UCSD-AML1 (cell line): ENCODE measurements at regions not wholly inside any gene's neighbourhood (a gene's known extent, or its start where the extent isn't known, plus 50 kb on each side); places are given as distances from the start of the nearest gene placed in this dataset.
"Not testable (repeated sequence)": the region's sequence is repeated elsewhere in the genome, so short reads cannot be mapped to it uniquely, and the experiment has no call there.

Experiments used
- DNase-seq: peaks from one replicate; lab custom pipeline; 2025; ENCODE audit not compliant: unreplicated experiment; lab: John Stamatoyannopoulos, UW

DNA sequence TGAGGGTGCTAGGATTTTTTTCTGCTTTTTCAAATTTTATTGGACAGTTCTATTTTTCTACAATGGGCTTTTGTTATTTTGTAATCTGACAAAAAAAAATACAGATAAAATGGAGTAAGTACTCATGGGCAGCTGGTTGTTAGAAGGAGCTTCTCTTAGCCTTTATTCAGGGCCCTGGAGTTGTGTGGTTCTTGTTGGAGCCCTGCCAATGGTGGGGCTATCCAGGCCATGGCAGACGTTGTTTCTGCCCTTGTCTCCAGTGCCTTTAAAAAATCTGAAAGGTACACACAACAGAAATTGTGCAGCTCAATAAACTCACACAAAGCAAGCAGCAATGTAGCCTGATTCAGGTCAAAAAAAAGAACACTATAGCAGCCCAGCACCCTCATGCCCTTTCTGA lies 153.5 kb upstream of the GALNT2 start:
- no peak for DNase-seq

- DNase-seq, result not testable (repeated sequence)
Measured at GRCh38 chr1:229919488-229919887, 147.6 kb upstream of the GALNT2 start.

DNA sequence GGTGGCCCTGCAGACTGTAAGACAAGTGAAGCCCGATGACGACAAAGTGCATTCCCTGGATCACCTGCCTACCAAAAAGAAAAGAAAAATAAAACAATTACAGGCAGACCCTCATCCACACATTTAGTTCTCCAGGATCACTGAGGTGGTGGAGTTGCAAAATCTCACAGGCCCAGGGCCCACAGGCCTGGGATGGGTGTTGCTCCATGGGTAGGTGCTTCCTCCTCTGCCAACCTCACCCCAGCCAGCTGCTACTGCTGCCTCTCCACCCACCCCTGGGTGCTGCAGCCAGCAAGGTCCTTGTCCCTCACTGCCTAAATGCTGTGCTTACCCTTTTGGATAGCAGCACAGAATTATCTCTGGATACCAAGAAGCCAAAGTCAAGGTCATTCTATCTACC lies 146.4 kb upstream of the GALNT2 start:
- no peak for DNase-seq

DNA sequence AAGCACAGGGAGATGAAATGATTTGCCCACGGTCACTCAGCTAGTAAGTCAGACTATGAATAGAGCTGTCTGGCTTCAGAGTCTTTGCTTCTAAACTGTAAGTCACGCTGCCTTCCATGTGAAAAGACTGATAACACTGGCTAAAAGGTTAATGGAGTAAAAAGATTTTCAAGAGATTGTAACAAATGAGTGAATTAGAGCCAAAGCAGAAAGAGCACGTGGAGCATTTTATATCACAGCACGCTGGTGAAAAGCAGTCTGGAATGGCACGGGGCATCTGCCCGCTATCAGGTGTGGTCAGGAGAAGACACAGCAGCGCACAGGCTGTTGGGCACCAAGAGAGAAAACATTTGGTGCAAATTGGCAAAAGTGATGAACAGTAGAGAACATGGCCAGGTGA lies 144.8 kb upstream of the GALNT2 start:
- no peak for DNase-seq

- DNase-seq, result no peak
Measured at GRCh38 chr1:229924639-229925038, 142.4 kb upstream of the GALNT2 start.

- DNase-seq, result no peak
Measured at GRCh38 chr1:229928767-229929166, 138.3 kb upstream of the GALNT2 start.

- not testable (repeated sequence) for DNase-seq
Measured at GRCh38 chr1:229931751-229932150, 135.3 kb upstream of the GALNT2 start.

DNA sequence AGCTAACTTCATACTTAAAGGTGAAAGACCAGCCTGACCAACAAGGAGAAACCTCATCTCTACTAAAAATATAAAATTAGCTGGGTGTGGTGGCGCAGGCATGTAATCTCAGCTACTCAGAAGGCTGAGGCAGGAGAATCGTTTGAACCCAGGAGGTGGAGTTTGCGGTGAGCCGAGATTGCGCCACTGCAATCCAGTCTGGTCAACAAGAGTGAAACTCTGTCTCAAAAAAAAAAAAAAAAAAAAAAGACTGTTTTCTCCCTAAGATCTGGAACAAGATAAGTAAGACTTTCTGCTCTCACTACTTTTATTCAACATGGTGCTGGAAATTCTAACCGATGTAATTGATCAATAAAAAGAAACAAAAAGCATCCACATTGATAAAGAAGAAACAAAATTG lies 131.9 kb upstream of the GALNT2 start:
- not testable (repeated sequence) for DNase-seq

DNA sequence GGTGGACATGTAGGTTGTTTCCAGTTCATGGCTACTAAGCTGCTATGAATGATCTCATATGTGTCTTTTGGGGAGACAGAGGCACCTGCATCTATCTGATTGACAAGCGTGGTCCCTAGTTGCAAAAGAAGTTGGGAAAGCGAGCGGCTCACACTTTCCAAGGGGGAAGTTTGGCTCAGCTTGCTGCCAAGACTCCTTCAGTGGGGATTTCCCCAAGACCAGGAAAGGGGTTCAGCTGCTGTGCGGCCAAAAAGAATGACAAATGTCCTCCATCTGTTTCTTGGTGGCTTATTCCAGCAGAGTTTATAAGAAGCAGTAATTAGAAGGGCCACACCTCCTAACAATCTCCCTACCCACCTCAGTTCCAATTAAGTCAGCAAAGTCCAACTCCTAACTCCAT lies 128.5 kb upstream of the GALNT2 start:
- DNase-seq, result no peak

GRCh38 chr1:229940684-229941083 lies 126.4 kb upstream of the GALNT2 start:
- DNase-seq, result no peak

DNA sequence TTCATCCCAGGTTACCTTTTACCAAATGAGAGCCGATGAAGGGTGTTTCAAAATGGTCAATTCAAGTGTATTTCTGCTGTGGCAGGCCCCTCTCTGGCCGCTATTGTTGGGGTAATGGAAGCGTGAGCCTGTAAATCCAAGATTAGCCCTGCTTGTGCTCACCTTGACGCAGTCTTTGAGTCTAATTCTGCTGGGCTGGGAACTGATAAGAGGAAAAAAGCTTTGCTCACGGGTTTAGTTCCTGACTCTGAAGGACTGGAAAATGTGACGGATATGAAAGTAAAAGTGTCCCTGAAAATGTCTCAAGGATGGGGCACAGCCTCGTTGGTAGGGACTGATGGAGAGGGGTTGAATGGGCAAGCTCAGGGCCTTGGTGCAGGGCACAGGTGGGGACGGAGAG lies 125.9 kb upstream of the GALNT2 start:
- no peak for DNase-seq

GRCh38 chr1:229941831-229942230 lies 125.2 kb upstream of the GALNT2 start:
- DNase-seq, result no peak

- DNase-seq, result no peak
Measured at GRCh38 chr1:229942501-229942900, 124.5 kb upstream of the GALNT2 start.

DNA sequence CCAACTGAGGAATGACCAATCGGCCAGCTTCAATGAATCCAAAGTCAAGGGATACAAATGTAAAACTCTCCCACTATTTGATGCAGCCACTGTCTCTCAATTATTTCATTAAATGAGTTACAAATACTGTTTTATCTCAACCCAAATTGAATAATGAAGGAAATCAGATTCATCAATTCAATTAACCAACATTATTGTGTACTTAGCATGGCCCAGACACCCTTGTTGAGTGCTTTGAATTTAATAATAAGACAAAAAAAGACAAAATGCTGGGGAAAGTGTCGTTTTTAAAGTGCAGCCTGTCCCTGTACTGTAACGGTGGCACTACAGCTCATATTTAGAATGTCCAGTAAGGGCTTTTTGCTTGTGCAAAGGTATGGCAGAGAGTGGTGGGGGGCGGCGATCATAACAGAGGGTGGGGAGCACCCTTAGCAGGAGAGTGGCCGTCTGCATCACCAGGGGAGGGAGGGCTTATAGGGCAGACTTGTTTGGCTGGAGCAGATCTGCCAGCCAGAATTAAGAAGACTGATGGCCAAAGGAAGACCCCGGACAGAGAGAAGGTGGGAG lies 123.8 kb upstream of the GALNT2 start:
- no peak for DNase-seq

DNA sequence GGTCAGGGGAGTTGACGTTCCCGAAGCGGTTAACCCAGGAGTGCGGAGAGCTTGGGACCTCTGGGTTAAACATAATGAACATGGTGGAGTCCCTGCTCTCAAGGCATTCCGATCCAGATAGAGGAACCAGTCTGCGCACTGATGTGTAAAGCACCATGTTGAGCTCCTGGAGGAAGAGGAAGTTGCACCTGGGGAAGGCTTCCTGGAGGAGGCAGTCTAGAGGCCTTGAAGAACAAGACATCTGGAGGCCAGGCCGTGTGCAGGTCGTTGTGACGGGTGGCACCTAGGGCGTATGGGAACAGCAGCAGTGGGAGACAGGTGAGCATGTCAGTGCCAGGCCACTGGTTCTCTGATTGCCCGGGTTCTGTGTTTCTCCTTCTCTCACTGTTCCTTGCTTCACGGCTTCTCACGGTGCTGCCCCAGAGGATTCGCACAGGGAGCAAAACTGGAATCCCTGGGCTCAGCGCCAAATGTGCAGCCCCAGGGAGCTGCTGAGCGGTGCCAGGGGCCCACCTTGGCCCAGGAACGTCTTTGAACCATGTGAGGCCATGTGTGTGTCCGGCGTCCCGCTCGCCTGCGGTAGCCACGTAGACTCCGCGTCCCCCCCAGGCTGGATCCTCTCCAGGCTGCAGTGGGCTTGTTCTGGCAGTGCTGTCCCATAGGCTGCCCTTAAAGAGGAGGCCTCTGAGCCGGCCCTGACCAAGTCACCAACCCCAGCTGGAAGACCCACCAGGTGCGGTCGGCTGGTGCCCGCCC lies 122.9 kb upstream of the GALNT2 start:
- DNase-seq, result no peak

GRCh38 chr1:229945795-229946194 lies 121.2 kb upstream of the GALNT2 start:
- DNase-seq, result no peak

DNA sequence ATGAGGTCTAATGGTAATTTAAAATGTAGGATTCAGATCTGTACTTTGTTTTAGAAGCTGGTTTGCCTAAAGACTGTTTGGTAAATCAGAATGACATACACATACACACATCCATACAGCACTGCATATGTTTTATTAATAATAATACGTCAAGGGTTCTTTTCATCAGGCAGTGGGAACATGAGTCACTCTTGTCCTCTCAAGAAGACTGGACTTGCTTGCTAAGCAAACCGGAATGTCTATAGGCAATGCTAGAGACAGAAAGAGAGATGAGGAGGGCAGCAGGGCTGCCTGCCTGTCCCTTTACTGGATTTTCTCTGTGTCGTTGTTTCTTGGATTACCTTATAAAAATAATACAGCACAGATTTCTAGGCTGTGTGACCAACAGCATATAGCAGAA lies 119.1 kb upstream of the GALNT2 start:
- DNase-seq, result no peak

DNA sequence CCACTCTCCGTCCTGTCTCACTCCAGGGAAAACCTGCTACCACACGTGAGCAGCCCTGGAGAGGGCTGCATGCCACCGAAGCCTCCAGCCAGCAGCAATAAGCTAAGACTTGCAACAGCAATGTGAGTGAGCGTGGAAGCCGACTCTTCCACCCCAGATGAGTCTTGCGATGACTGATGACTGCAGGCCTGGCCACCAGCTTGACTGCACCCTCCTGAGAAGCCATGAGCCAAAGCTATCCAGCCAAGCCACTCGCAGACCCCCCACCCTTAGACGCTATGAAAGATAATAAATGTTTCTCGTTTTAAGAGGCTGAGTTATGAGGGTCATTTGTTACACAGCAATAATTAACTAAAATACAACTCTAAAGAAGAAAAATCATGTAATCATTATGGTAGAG lies 118.6 kb upstream of the GALNT2 start:
- DNase-seq, result no peak

DNA sequence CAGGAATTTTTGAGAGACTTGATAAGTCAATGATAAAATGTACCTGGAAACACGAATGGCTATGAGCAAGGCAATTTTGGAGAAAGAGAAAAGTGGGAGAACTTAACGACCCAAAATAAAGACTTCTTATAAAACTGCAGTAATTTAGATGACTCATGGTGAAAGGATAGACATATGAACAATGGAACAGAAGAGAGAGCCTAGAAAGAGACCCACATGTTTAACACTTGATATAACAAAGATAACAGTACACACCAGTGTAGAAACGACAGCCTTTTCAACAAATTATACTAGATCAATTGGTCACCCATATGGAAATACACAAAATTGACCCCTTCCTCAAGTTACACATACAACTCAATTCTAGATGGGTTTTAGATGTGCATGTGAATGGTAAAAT lies 117.5 kb upstream of the GALNT2 start:
- DNase-seq, result no peak

- DNase-seq, result no peak
Measured at GRCh38 chr1:229950020-229950419, 117.0 kb upstream of the GALNT2 start.

DNA sequence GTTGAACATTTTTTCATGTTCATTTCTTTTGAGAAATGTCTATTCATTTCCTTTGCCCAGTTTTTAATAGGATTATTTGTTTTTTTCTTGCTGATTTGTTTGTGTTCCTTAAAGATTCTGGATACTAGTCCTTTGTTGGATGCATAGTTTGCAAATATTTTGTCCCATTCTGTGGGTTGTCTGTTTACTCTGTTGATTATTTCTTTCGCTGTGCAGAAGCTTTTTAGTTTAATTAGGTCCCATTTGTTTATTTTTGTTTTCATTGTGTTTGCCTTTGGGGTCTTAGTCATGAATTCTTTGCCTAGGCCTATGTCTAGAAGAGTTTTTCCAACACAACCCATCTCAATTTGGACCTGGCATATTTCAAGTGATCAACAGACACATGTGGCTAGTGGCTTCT lies 116.1 kb upstream of the GALNT2 start:
- DNase-seq, result no peak

DNA sequence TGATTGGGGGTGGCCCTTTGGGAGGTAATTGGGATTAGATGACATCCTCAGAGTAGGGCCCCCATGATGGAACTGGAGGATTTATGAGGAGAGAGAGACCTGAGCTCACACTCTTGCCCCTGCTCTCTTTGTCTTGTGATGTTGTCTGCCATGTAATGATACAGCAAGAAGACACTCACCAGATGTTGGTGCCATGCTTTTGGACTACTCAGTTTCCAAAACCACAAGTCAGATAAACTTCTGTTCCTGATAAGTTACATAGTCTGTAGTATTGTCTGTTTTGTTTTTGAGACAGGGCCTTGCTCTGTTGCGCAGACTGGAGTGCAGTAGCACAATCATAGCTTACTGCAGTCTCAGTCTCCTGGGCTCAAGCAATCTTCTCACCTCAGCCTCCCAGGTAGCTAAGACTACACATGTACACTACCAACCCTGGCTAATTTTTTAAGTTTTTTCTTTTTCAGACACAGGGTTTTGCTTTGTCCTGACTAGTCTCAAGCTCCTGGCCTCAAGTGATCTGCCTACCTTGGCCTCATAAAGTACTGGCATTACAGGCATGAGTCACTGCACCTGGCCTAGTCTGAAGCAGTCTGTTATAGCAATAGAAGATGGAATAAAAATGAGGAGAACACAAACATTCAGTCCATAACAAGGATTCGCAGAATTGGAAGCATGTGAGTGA lies 115.0 kb upstream of the GALNT2 start:
- DNase-seq, result no peak
